GM12873 (cell line): ENCODE measurements at regions not wholly inside any gene's neighbourhood (a gene's known extent, or its start where the extent isn't known, plus 50 kb on each side); places are given as distances from the start of the nearest gene placed in this dataset.

Experiments
- TF ChIP-seq, protein P1 (sequence below): IDR thresholded peaks from 2 replicates; pipeline ENCODE4 v1.5.1; 2012; ENCODE audit warnings: low read depth, mild to moderate bottlenecking, moderate library complexity, low read length, control low read depth; ENCODE audit not compliant: insufficient read depth; ENCODE audit errors: missing control alignments

DNA sequence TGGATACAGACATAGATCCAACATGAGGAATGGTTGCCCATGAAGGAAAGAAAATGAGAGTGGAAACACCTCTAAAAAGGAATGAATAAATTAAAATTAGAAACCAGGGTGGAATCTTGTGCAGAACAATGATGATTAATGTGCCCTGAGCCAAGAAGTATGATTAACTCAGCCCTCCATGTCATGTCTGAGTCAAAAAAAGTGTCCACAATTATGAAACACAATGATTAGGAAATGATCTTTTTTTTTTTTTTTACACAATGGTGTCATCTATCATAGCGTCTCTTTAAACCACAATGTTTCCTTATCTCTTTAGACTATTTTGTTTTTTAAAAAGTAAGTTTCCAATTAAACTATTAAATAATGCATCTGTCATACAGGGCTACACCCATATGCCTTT, 78.9 kb upstream of the RAB4A start:
- TF ChIP-seq, protein P1, sequence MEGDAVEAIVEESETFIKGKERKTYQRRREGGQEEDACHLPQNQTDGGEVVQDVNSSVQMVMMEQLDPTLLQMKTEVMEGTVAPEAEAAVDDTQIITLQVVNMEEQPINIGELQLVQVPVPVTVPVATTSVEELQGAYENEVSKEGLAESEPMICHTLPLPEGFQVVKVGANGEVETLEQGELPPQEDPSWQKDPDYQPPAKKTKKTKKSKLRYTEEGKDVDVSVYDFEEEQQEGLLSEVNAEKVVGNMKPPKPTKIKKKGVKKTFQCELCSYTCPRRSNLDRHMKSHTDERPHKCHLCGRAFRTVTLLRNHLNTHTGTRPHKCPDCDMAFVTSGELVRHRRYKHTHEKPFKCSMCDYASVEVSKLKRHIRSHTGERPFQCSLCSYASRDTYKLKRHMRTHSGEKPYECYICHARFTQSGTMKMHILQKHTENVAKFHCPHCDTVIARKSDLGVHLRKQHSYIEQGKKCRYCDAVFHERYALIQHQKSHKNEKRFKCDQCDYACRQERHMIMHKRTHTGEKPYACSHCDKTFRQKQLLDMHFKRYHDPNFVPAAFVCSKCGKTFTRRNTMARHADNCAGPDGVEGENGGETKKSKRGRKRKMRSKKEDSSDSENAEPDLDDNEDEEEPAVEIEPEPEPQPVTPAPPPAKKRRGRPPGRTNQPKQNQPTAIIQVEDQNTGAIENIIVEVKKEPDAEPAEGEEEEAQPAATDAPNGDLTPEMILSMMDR = no peak

DNA sequence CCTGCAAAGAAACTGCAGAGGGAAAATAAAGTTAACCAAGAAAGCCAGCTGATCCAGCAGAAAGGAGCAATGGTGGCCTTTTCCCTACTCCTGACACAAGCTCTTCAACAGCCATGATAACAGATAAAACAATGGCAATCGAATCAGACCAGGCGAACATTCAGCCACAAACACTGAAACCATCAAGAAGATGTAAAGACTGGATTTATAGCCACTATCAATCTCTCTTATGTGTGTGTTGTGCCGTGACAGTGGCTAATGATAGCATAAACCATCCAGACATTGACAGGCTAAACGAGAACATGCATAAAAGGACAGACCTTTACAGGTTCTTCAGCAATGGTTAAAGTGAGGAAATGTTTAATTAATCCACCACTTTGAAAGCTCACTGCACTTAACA, 78.1 kb upstream of the RAB4A start:
- TF ChIP-seq, protein P1 = no peak

DNA sequence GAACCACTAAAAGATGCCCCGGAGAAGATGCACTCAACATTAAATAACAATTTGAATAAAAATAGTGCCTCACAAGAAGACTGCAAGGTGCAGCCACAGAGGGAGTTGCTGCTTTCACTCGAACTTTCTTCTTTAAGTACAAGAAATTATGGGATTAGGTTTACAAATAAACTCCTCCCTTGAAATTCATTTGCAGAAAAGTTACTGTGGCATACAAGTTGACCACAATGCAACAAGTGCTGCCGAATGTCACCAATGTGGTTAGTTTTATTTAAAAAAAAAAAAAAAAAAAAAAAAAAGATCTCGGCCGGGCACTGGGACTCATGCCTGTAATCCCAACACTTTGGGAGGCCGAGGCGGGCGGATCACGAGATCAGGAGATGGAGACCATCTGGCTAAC, 76.8 kb upstream of the RAB4A start:
- TF ChIP-seq, protein P1 = no peak

DNA sequence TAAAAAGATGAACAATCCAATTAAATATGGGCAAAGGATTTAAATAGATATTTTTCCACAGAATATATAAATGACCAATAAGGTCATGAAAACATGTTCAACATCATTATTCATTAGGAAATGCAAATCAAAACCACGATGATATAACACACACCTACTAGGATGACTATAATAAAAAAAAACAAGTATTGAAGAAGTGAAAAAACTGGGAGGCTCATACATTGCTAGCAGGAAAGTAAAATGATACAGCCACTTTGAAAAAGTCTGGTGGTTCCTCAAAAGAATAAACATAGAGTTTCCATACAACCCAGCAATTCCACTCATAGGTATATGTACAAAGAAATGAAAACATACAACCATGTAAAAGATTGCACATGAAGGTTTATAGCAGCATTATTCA, 75.7 kb upstream of the RAB4A start:
- TF ChIP-seq, protein P1 = no peak

DNA sequence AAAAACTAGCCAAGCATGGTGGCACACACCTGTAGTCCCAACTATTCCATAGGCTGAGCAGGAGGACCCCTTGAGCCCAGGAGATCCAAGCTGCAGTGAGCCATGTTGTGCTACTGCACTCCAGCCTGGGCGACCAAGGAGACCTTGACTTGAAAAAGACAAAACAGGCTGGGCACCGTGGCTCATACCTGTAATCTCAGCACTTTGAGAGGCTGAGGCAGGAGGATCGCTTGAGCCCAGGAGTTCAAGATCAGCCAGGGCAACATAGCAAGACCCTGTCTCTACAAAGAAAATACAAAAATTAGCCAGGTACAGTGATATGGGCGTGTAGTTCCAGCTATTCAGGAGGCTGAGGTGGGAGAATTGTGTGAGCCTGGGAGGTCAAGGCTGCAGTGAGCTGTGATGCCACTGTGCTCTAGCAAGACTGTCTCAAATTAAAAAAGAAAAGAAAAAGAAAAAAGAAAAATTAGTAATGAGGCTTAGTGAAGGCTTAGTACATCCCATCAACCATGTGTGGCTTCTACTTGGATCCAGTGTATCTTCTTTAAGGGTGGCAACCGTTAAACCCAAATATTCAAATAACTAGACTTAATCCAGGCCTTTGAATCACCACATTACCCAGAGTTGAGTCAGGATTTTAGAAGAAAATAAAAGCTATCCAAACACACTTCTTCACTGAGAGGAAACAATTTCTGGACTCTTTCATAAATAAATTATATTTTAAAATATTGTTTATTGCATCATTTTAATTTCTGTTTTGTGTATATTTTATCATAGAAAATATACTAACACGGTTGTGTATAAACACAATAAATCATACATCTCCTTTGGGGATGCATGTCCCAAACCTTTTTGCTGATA, 74.3 kb upstream of the RAB4A start:
- TF ChIP-seq, protein P1 = no peak

DNA sequence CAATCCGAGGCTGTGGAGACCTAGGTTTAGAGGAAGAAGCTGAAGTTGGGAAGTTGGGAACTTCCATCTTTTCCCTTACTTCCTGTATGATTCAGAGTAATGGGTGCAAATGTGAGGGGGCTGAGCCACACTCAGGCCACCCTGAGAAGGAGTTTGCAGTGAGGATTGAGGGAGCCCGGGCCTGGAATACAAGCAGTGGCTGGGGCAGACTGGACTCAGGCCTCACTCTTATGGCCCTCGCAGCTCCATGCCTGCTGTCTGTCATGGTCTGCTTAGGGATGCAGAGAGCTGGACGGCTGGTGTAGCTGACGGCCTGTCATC, 73.7 kb upstream of the RAB4A start:
- TF ChIP-seq, protein P1 = no peak

DNA sequence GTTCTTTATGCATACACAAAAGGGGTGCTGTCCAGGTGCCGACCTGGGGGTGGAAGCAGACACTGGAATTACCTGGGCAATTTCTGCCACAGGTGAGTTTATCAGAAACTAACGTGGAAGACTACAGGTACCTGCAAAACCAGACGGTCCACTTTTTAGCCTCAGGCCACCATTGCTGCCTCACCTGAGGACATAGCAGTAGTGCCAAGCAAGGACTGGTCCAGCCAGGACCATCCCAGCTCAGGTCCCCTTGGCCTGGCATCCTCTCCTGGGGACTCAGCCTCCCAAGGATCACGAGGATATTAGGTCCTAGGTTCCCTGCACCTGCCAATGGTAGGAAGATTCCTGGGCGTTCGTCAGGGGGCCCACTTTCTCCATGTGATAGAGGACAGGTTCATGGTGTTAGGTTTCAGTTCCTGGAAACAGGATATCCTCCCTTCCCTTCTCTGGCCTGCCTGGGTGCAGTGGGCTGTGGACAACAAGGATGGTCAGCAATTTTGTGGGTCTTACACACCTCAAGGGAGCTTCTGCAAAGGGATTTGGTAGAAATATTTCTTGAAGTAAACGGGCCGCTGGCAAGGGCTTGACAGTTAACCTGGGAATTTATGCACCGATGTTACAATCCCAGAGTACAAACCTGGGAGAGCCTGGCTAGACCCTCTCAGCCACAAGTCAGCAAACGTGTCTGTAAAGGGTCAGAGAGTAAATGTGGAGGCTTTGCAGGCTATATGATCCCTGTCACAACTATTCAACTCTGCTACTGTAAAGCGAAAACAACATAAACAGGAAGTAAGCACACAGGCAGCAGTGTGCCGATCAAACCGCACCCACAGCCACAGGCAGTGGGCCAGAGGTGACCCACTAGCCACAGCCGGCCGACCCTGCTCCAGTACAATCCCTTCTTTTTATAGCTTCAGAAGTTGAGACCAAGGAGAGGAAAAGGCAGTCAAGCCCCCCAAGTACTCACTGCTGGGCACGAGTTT, 71.4 kb upstream of the RAB4A start:
- TF ChIP-seq, protein P1 = no peak
